H1 (cell line): ENCODE measurements at regions not wholly inside any gene's neighbourhood (a gene's known extent, or its start where the extent isn't known, plus 50 kb on each side); places are given as distances from the start of the nearest gene placed in this dataset.

Experiments used
- JUND ChIP-seq: IDR thresholded peaks from 2 replicates; pipeline ENCODE4 v1.6.1; 2011; ENCODE audit warnings: mild to moderate bottlenecking, improper control_type of control experiment, low read length
- KDM1A ChIP-seq: fragments of 200-600, 300-600 bp; sonication (generic); IDR thresholded peaks from 2 replicates; pipeline ENCODE4 v1.7.1; 2016; ENCODE audit warnings: mild to moderate bottlenecking, low read length, borderline replicate concordance
- RNF2 ChIP-seq: fragments of 200-900, 300-1000 bp; sonication (generic); IDR thresholded peaks from 2 replicates; pipeline ENCODE4 v1.7.1; 2016; ENCODE audit warnings: borderline replicate concordance, low read depth, mild to moderate bottlenecking, antibody characterized with exemption, low read length; ENCODE audit not compliant: poor library complexity, severe bottlenecking; ENCODE audit errors: missing control alignments
- YY1 ChIP-seq: IDR thresholded peaks from 2 replicates; pipeline ENCODE4 v1.6.1; 2011; ENCODE audit warnings: low read depth, mild to moderate bottlenecking, low read length
- TF ChIP-seq, protein P1 (sequence below): IDR thresholded peaks from 2 replicates; pipeline ENCODE4 v1.6.1; 2012; ENCODE audit warnings: inconsistent platforms

DNA sequence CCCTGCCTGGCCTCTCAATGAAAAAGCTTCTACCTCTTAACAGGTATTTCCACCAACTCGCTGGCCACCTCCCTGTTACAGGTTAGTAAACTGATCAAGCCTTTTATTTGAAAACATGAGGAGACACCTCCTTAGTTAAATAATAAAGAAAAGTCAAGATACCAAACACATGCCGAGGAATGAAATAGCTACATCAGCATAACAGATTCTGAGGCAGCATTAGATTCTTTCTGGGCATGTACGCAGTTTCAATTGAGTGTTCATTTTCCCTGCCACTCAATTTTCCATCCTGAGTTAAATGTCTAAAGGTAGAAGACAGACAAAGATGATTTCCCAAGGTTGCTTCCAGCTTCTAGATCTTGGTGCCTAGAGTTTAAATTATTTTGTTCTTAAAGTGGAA lies 250.5 kb upstream of the LRTM1 start (continued):
- no peak for TF ChIP-seq KDM1A
- no peak for TF ChIP-seq RNF2
- TF ChIP-seq JUND, result no peak
- TF ChIP-seq, protein P1, sequence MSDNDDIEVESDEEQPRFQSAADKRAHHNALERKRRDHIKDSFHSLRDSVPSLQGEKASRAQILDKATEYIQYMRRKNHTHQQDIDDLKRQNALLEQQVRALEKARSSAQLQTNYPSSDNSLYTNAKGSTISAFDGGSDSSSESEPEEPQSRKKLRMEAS, result no peak
- no peak for TF ChIP-seq YY1
